Cardiac muscle cell (in vitro differentiated cells and primary cell): ENCODE measurements at regions not wholly inside any gene's neighbourhood (a gene's known extent, or its start where the extent isn't known, plus 50 kb on each side); places are given as distances from the start of the nearest gene placed in this dataset.

Experiments
- DNase-seq, 2 donors: peaks; one replicate each; pipeline versions ENCODE4 v3.0.0 to v3.0.0-alpha.2; 2010 to 2017; ENCODE audit warnings: low read depth in 1 of 2, low spot score in 1 of 2
- H3K27ac ChIP-seq: fragments of 200-600 bp; sonication (generic); 2 replicates; pipeline ENCODE4 v1.5.1; 2016
- H3K27me3 ChIP-seq: fragments of 200-600 bp; sonication (generic); 2 replicates; pipeline ENCODE4 v1.6.0; 2016; ENCODE audit warnings: control low read depth
- H3K36me3 ChIP-seq: fragments of 200-600 bp; sonication (generic); 2 replicates; pipeline ENCODE4 v1.5.1; 2016; ENCODE audit warnings: control low read depth
- H3K4me1 ChIP-seq: fragments of 200-600 bp; sonication (generic); 2 replicates; pipeline ENCODE4 v1.8.1; 2017; ENCODE audit warnings: low read depth, mild to moderate bottlenecking, mixed run types
- H3K4me3 ChIP-seq: fragments of 200-600 bp; sonication (generic); 2 replicates; pipeline ENCODE4 v1.5.1; 2016; ENCODE audit warnings: mild to moderate bottlenecking
- H3K9me3 ChIP-seq: fragments of 200-600 bp; sonication (generic); 2 replicates; pipeline ENCODE4 v1.5.1; 2017; ENCODE audit warnings: low read depth, mild to moderate bottlenecking, control low read depth
- TF ChIP-seq, protein P1 (sequence below): IDR thresholded peaks from 2 replicates; pipeline ENCODE4 v1.5.1; 2012; ENCODE audit warnings: low read depth, mild to moderate bottlenecking, low read length

- no peaks in the 10 kb centered on the region for H3K36me3 ChIP-seq
- H3K27me3 ChIP-seq: no peaks in the 10 kb centered on the region
- H3K27ac ChIP-seq: no peak overlapping the region
- H3K4me3 ChIP-seq: no peak overlapping the region
- no peaks in the 10 kb centered on the region for H3K9me3 ChIP-seq
- TF ChIP-seq, protein P1, sequence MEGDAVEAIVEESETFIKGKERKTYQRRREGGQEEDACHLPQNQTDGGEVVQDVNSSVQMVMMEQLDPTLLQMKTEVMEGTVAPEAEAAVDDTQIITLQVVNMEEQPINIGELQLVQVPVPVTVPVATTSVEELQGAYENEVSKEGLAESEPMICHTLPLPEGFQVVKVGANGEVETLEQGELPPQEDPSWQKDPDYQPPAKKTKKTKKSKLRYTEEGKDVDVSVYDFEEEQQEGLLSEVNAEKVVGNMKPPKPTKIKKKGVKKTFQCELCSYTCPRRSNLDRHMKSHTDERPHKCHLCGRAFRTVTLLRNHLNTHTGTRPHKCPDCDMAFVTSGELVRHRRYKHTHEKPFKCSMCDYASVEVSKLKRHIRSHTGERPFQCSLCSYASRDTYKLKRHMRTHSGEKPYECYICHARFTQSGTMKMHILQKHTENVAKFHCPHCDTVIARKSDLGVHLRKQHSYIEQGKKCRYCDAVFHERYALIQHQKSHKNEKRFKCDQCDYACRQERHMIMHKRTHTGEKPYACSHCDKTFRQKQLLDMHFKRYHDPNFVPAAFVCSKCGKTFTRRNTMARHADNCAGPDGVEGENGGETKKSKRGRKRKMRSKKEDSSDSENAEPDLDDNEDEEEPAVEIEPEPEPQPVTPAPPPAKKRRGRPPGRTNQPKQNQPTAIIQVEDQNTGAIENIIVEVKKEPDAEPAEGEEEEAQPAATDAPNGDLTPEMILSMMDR: no peak
- DNase-seq: no peak
- H3K4me1 ChIP-seq: no peaks in the 10 kb centered on the region
Measured at GRCh38 chr13:81722456-81722855, 1381.5 kb upstream of the SPRY2 start.

GRCh38 chr13:81721400-81721799 lies 1380.5 kb upstream of the SPRY2 start:
- H3K27ac ChIP-seq: no peak overlapping the region
- H3K27me3 ChIP-seq: no peaks in the 10 kb centered on the region
- no peaks in the 10 kb centered on the region for H3K36me3 ChIP-seq
- no peaks in the 10 kb centered on the region for H3K4me1 ChIP-seq
- DNase-seq: no peak
- H3K4me3 ChIP-seq: no peak overlapping the region
- TF ChIP-seq, protein P1: no peak
- no peaks in the 10 kb centered on the region for H3K9me3 ChIP-seq

GRCh38 chr13:81714513-81714912 lies 1373.6 kb upstream of the SPRY2 start:
- no peaks in the 10 kb centered on the region for H3K9me3 ChIP-seq
- DNase-seq: no peak
- TF ChIP-seq, protein P1: no peak
- no peak overlapping the region for H3K4me3 ChIP-seq
- H3K27ac ChIP-seq: no peak overlapping the region
- H3K36me3 ChIP-seq: no peaks in the 10 kb centered on the region
- no peaks in the 10 kb centered on the region for H3K4me1 ChIP-seq
- H3K27me3 ChIP-seq: no peaks in the 10 kb centered on the region

DNA sequence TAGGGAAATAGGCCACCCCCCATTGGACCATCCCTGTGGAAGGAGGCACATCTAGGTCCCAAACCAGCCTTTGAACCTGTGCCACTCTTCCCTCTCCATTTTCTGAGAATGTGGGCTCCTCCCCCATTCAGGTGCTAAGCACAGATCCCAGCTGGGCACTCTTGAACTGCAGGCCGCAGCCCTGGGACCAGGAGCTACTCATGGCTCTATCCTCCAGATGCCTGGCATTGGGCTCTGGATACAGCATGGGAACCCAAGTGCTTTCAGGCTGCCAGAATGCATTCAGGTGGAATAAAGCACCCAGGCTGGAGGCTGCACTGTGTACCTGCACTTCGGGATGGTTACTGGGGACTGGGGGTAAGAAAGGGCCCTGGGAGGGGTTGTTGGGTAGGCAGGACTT lies 1372.3 kb upstream of the SPRY2 start:
- Histone ChIP-seq H3K27ac (no peak overlapping the region), H3K36me3 (no peaks in the 10 kb centered on the region), H3K27me3 (no peaks in the 10 kb centered on the region), H3K4me3 (no peak overlapping the region), H3K4me1 (no peaks in the 10 kb centered on the region), H3K9me3 (no peaks in the 10 kb centered on the region)
- TF ChIP-seq, protein P1: no peak
- DNase-seq: no peak

DNA sequence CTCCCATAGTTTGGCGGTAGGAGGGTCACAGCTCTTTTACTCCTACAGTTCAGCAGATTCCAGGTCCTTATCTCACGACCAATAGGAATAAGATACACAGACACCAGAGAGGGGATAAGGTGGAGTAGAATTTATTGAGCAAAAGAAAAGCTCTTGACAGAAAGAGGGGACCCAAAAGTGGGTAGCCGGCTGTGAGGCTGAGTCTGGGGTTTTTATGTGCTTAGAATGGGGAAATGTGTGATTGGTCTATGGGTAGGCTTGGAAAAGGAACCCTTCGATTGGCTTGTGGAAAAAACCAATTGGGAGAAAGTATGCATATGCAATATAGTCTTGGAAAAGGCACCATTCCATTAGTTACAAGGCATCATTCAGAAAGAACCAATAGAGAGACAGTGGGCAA lies 1356.9 kb upstream of the SPRY2 start:
- DNase-seq: no peak
- no peaks in the 10 kb centered on the region for H3K36me3 ChIP-seq
- H3K4me1 ChIP-seq: no peaks in the 10 kb centered on the region
- no peaks in the 10 kb centered on the region for H3K27me3 ChIP-seq
- no peaks in the 10 kb centered on the region for H3K9me3 ChIP-seq
- no peak overlapping the region for H3K27ac ChIP-seq
- TF ChIP-seq, protein P1: no peak
- no peak overlapping the region for H3K4me3 ChIP-seq

GRCh38 chr13:81686877-81687276 lies 1346.0 kb upstream of the SPRY2 start:
- H3K4me3 ChIP-seq: no peak overlapping the region
- H3K27ac ChIP-seq: no peak overlapping the region
- H3K27me3 ChIP-seq: no peaks in the 10 kb centered on the region
- peak in 1 of 2 donors; percentile 1 for DNase-seq
- TF ChIP-seq, protein P1: no peak
- no peaks in the 10 kb centered on the region for H3K9me3 ChIP-seq
- no peaks in the 10 kb centered on the region for H3K36me3 ChIP-seq
- H3K4me1 ChIP-seq: no peaks in the 10 kb centered on the region
